Adipocyte (in vitro differentiated cells): ENCODE measurements at regions not wholly inside any gene's neighbourhood (a gene's known extent, or its start where the extent isn't known, plus 50 kb on each side); places are given as distances from the start of the nearest gene placed in this dataset.
"Not testable (repeated sequence)": the region's sequence is repeated elsewhere in the genome, so short reads cannot be mapped to it uniquely, and the experiment has no call there.

ENCODE experiments used
- DNase-seq: peaks from one replicate; pipeline ENCODE4 v3.0.0-alpha.2; 2015; ENCODE audit warnings: low read depth
- H3K27me3 ChIP-seq: replicated peaks from 2 replicates; pipeline ENCODE4 v1.7.0; 2013; ENCODE audit warnings: mild to moderate bottlenecking, low read length, moderate library complexity; ENCODE audit not compliant: control insufficient read depth, insufficient read depth
- H3K36me3 ChIP-seq: 2 replicates; pipeline ENCODE4 v1.7.0; 2013; ENCODE audit warnings: low read length, mild to moderate bottlenecking, moderate library complexity; ENCODE audit not compliant: control insufficient read depth, insufficient read depth, severe bottlenecking
- H3K4me1 ChIP-seq: 2 replicates; pipeline ENCODE4 v1.7.0; 2013; ENCODE audit warnings: mild to moderate bottlenecking, low read length, moderate library complexity; ENCODE audit not compliant: control insufficient read depth, insufficient read depth
- H3K4me3 ChIP-seq: 2 replicates; pipeline ENCODE4 v1.7.0; 2013; ENCODE audit warnings: mild to moderate bottlenecking, low read length, moderate library complexity
- H3K9ac ChIP-seq: 2 replicates; pipeline ENCODE4 v1.7.0; 2013; ENCODE audit warnings: mild to moderate bottlenecking, low read length, moderate library complexity
- H3K9me3 ChIP-seq: 2 replicates; pipeline ENCODE4 v1.7.0; 2013; ENCODE audit warnings: mild to moderate bottlenecking, low read length, moderate library complexity; ENCODE audit not compliant: control insufficient read depth

- H3K36me3 ChIP-seq = no peaks in the 10 kb centered on the region
- H3K9me3 ChIP-seq = no peaks in the 10 kb centered on the region
- no peaks in the 10 kb centered on the region for H3K4me1 ChIP-seq
- H3K9ac ChIP-seq = no peak overlapping the region
- H3K4me3 ChIP-seq = no peak overlapping the region
- H3K27me3 ChIP-seq = no peaks in the 10 kb centered on the region
- DNase-seq = no peak
Observed at GRCh38 chr5:60487476-60487875, 212.5 kb downstream of the DEPDC1B start.

GRCh38 chr5:60485361-60485760, 214.6 kb downstream of the DEPDC1B start:
- no peaks in the 10 kb centered on the region for H3K9me3 ChIP-seq
- H3K36me3 ChIP-seq = no peaks in the 10 kb centered on the region
- no peaks in the 10 kb centered on the region for H3K27me3 ChIP-seq
- no peak overlapping the region for H3K4me3 ChIP-seq
- DNase-seq = no peak
- H3K4me1 ChIP-seq = no peaks in the 10 kb centered on the region
- H3K9ac ChIP-seq = no peak overlapping the region

- Histone ChIP-seq H3K9ac (no peak overlapping the region), H3K27me3 (no peaks in the 10 kb centered on the region), H3K4me1 (no peaks in the 10 kb centered on the region), H3K9me3 (peaks cover 1% of the 10 kb centered on the region), H3K36me3 (no peaks in the 10 kb centered on the region), H3K4me3 (no peak overlapping the region)
- DNase-seq = no peak
Observed at GRCh38 chr5:60483050-60483449, 216.9 kb downstream of the DEPDC1B start.

GRCh38 chr5:60482301-60482700, 217.7 kb downstream of the DEPDC1B start:
- no peak overlapping the region for H3K4me3 ChIP-seq
- H3K9me3 ChIP-seq = peaks cover 9% of the 10 kb centered on the region
- H3K36me3 ChIP-seq = no peaks in the 10 kb centered on the region

GRCh38 chr5:60479542-60479941, 220.4 kb downstream of the DEPDC1B start:
- H3K4me1 ChIP-seq = no peaks in the 10 kb centered on the region
- no peak overlapping the region for H3K4me3 ChIP-seq
- no peaks in the 10 kb centered on the region for H3K27me3 ChIP-seq
- DNase-seq = no peak
- H3K9ac ChIP-seq = no peak overlapping the region
- H3K36me3 ChIP-seq = no peaks in the 10 kb centered on the region
- H3K9me3 ChIP-seq = peaks cover 9% of the 10 kb centered on the region

More at GRCh38 chr5:60482301-60482700, 217.7 kb downstream of the DEPDC1B start:
- DNase-seq = no peak
- no peaks in the 10 kb centered on the region for H3K27me3 ChIP-seq
- H3K4me1 ChIP-seq = no peaks in the 10 kb centered on the region
- H3K9ac ChIP-seq = no peak overlapping the region

- Histone ChIP-seq H3K9me3 (peaks cover 9% of the 10 kb centered on the region), H3K4me3 (no peak overlapping the region), H3K27me3 (no peaks in the 10 kb centered on the region), H3K36me3 (no peaks in the 10 kb centered on the region), H3K9ac (no peak overlapping the region), H3K4me1 (no peaks in the 10 kb centered on the region)
- no peak for DNase-seq
Observed at GRCh38 chr5:60477849-60478248, 222.1 kb downstream of the DEPDC1B start.

GRCh38 chr5:60473654-60474053, 226.3 kb downstream of the DEPDC1B start:
- DNase-seq = no peak

GRCh38 chr5:60473027-60473426, 226.9 kb downstream of the DEPDC1B start:
- not testable (repeated sequence) for H3K9me3 ChIP-seq, H3K36me3 ChIP-seq, H3K27me3 ChIP-seq, H3K4me1 ChIP-seq, H3K4me3 ChIP-seq, H3K9ac ChIP-seq, DNase-seq

More at GRCh38 chr5:60473654-60474053, 226.3 kb downstream of the DEPDC1B start:
- Histone ChIP-seq H3K36me3 (no peaks in the 10 kb centered on the region), H3K4me3 (no peak overlapping the region), H3K9ac (no peak overlapping the region), H3K4me1 (no peaks in the 10 kb centered on the region), H3K9me3 (peaks cover 9% of the 10 kb centered on the region), H3K27me3 (no peaks in the 10 kb centered on the region)

GRCh38 chr5:60470881-60471280, 229.1 kb downstream of the DEPDC1B start:
- H3K36me3 ChIP-seq = no peaks in the 10 kb centered on the region
- H3K4me3 ChIP-seq = no peak overlapping the region
- no peaks in the 10 kb centered on the region for H3K9me3 ChIP-seq
- H3K9ac ChIP-seq = no peak overlapping the region
- DNase-seq = no peak
- H3K27me3 ChIP-seq = no peaks in the 10 kb centered on the region
- no peaks in the 10 kb centered on the region for H3K4me1 ChIP-seq

GRCh38 chr5:60469286-60469685, 230.7 kb downstream of the DEPDC1B start:
- H3K4me3 ChIP-seq = no peak overlapping the region
- H3K27me3 ChIP-seq = no peaks in the 10 kb centered on the region
- H3K9me3 ChIP-seq = no peaks in the 10 kb centered on the region
- no peaks in the 10 kb centered on the region for H3K36me3 ChIP-seq
- no peaks in the 10 kb centered on the region for H3K4me1 ChIP-seq
- H3K9ac ChIP-seq = no peak overlapping the region
- DNase-seq = no peak

GRCh38 chr5:60463179-60463868, 236.6 kb downstream of the DEPDC1B start:
- peak; percentile 4 for DNase-seq

GRCh38 chr5:60458666-60459065, 241.3 kb downstream of the DEPDC1B start:
- Histone ChIP-seq H3K4me1 (no peaks in the 10 kb centered on the region), H3K9me3 (peaks cover 3% of the 10 kb centered on the region), H3K27me3 (peaks cover 3% of the 10 kb centered on the region), H3K9ac (no peak overlapping the region), H3K36me3 (no peaks in the 10 kb centered on the region), H3K4me3 (no peak overlapping the region)
- DNase-seq = no peak

More at GRCh38 chr5:60463179-60463868, 236.6 kb downstream of the DEPDC1B start:
- H3K36me3 ChIP-seq = no peaks in the 10 kb centered on the region
- no peak overlapping the region for H3K9ac ChIP-seq
- H3K27me3 ChIP-seq = peaks cover 3% of the 10 kb centered on the region
- H3K9me3 ChIP-seq = peaks cover 3% of the 10 kb centered on the region
- no peak overlapping the region for H3K4me3 ChIP-seq
- H3K4me1 ChIP-seq = no peaks in the 10 kb centered on the region
